ENCODE measurements at regions not wholly inside any gene's neighbourhood (a gene's known extent, or its start where the extent isn't known, plus 50 kb on each side); places are given as distances from the start of the nearest gene placed in this dataset.

DNA sequence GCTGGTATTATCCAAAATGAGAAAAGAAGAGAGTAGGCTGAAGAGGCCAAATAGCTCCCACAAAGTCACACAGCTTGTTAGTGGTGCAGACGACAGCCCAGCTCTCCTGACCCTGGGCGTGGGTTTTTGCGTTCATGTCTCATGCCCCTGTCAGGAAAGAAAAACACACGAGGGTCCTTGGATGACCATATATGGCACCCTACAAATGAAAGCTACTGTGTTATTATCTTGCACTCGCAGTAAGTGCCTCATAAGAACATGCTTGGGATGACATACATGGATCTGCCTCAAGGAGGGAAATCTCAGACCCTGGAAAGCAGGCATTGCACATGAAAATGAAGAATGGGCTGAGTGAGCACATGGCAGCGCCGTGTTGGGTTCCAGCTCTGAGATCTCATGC, 89.7 kb downstream of the SEMA4F start:
- H3K79me2 ChIP-seq (ENCODE audit: control insufficient read depth in 1 of 2, insufficient read depth in 2 of 2, low read length in 2 of 2): no peaks in the 10 kb centered on the region
- TF ChIP-seq ASH2L (IDR thresholded peaks at IDR 0.05; ENCODE audit: low read length) (no peak), JUND (IDR thresholded peaks at IDR 0.05; ENCODE audit: low read length) (no peak), POLR2A (IDR thresholded peaks at IDR 0.05; ENCODE audit: control extremely low read depth in 1 of 2, low read depth in 2 of 2, low read length in 2 of 2) (no peak)
- TF ChIP-seq, protein P1, sequence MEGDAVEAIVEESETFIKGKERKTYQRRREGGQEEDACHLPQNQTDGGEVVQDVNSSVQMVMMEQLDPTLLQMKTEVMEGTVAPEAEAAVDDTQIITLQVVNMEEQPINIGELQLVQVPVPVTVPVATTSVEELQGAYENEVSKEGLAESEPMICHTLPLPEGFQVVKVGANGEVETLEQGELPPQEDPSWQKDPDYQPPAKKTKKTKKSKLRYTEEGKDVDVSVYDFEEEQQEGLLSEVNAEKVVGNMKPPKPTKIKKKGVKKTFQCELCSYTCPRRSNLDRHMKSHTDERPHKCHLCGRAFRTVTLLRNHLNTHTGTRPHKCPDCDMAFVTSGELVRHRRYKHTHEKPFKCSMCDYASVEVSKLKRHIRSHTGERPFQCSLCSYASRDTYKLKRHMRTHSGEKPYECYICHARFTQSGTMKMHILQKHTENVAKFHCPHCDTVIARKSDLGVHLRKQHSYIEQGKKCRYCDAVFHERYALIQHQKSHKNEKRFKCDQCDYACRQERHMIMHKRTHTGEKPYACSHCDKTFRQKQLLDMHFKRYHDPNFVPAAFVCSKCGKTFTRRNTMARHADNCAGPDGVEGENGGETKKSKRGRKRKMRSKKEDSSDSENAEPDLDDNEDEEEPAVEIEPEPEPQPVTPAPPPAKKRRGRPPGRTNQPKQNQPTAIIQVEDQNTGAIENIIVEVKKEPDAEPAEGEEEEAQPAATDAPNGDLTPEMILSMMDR (IDR thresholded peaks at IDR 0.05; ENCODE audit: control extremely low read depth in 1 of 3, insufficient read depth in 1 of 3, low read depth in 1 of 3, low read length in 3 of 3): no peak
- no peaks in the 10 kb centered on the region for H3K23me2 ChIP-seq (ENCODE audit: low read depth, low read length)
- H3K4me3 ChIP-seq (ENCODE audit: extremely low read depth in 1 of 4, insufficient read depth in 2 of 4, low read depth in 3 of 4, low read length in 4 of 4): no peak overlapping the region
- no peak for FAIRE-seq
- no peaks in the 10 kb centered on the region for H3K9me3 ChIP-seq (ENCODE audit: insufficient read depth in 2 of 2, low read depth in 1 of 2, low read length in 1 of 2)
- H3K36me3 ChIP-seq (ENCODE audit: control insufficient read depth in 2 of 4, insufficient read depth in 4 of 4, low read length in 3 of 4): no peaks in the 10 kb centered on the region
- H4K5ac ChIP-seq (ENCODE audit: insufficient read length, low read depth, low read length): no peak overlapping the region
- H3K56ac ChIP-seq (replicated peaks; ENCODE audit: insufficient read length, low read depth, low read length): no peak overlapping the region
- no peak overlapping the region for H3K18ac ChIP-seq (ENCODE audit: extremely low read depth, low read length)
- ChIA-PET CTCF (ENCODE audit: partially characterized antibody) (interaction anchor here (1.0 to 2.9 kb wide), 6 partner anchors 15 to 150 kb away, joined by 3 to 8 read pairs (median 4); no protein-coding TSS in a partner anchor), POLR2A (ENCODE audit: partially characterized antibody) (interaction anchor here (1.3 kb wide), 1 partner anchor 92 kb away, joined by 3 read pairs; no protein-coding TSS in a partner anchor)
- DNase-seq (ENCODE audit: low read depth in 1 of 2, low spot score in 2 of 2): no peak
- H3K23ac ChIP-seq (ENCODE audit: insufficient read length): no peak overlapping the region
- no peak overlapping the region for H2BK5ac ChIP-seq (ENCODE audit: low read depth, low read length)
- 92% methylated on average over 7 of the region's 7 CpGs; no CpG with 5 or more reads in 1 of the 2 experiments for WGBS, 2 experiments (ENCODE audit: extremely low coverage in 1 of 2, insufficient coverage in 1 of 2, insufficient read length in 1 of 2, insufficient replicate concordance in 2 of 2, low coverage in 1 of 2, low lambda C conversion rate in 2 of 2, missing lambda C conversion rate in 1 of 2)
- H2AK5ac ChIP-seq (ENCODE audit: low read depth, low read length): no peak overlapping the region
- H3K14ac ChIP-seq (ENCODE audit: insufficient read length): no peak overlapping the region
- no peak overlapping the region for H3K4me2 ChIP-seq (ENCODE audit: insufficient read depth in 1 of 2, low read depth in 2 of 2, low read length in 2 of 2)
- H2BK120ac ChIP-seq (replicated peaks; ENCODE audit: low read depth, low read length): no peak overlapping the region
- no peaks in the 10 kb centered on the region for H4K20me1 ChIP-seq (replicated peaks in 1 of 2; ENCODE audit: control insufficient read depth in 1 of 2, insufficient read depth in 2 of 2, low read length in 2 of 2)
- no peak overlapping the region for H4K8ac ChIP-seq (ENCODE audit: extremely low read depth, insufficient read depth, low read length)
- peaks cover 0 to 6% (median 2%) of the 10 kb centered on the region in 4 experiments; a peak in 2 of 7 replicates for H3K4me1 ChIP-seq (replicated peaks in 1 of 4; ENCODE audit: control insufficient read depth in 3 of 4, insufficient read depth in 4 of 4, low read length in 3 of 4)
- H2AFZ ChIP-seq (ENCODE audit: low read length): 0 out of 2 replicates have a peak overlapping the region, but pooled peaks have one; percentile 5
- no peak overlapping the region for H3K9ac ChIP-seq (replicated peaks in 1 of 4; ENCODE audit: extremely low read depth in 1 of 4, low read depth in 3 of 4, low read length in 3 of 4)
- H2BK12ac ChIP-seq (ENCODE audit: low read depth, low read length): no peak overlapping the region
- H3K27me3 ChIP-seq (replicated peaks in 1 of 4; ENCODE audit: control insufficient read depth in 3 of 4, extremely low read depth in 1 of 4, insufficient read depth in 3 of 4, low read length in 3 of 4): no peaks in the 10 kb centered on the region; a peak in 2 of 7 replicates
- no peak overlapping the region for H4K91ac ChIP-seq (replicated peaks; ENCODE audit: insufficient read length, low read length)
- no peak overlapping the region for H3K4ac ChIP-seq (replicated peaks; ENCODE audit: insufficient read length, low read depth, low read length)
- H2BK20ac ChIP-seq (ENCODE audit: low read length): no peak overlapping the region
- H3K79me1 ChIP-seq (ENCODE audit: low read depth, low read length): no peaks in the 10 kb centered on the region
- no peak overlapping the region for H3K27ac ChIP-seq (ENCODE audit: low read depth, low read length)
- no peak overlapping the region for H2BK15ac ChIP-seq (ENCODE audit: low read length)

All from H1 (cell line).